Globus pallidus (tissue), 1 donor: ENCODE measurements at regions not wholly inside any gene's neighbourhood (a gene's known extent, or its start where the extent isn't known, plus 50 kb on each side); places are given as distances from the start of the nearest gene placed in this dataset.
A peak's percentile ranks its signal among the peaks of the same experiment; 100 is the strongest.

Experiments
- DNase-seq: peaks from one replicate; pipeline ENCODE4 v3.0.0-alpha.2; 2015; ENCODE audit warnings: low spot score

DNA sequence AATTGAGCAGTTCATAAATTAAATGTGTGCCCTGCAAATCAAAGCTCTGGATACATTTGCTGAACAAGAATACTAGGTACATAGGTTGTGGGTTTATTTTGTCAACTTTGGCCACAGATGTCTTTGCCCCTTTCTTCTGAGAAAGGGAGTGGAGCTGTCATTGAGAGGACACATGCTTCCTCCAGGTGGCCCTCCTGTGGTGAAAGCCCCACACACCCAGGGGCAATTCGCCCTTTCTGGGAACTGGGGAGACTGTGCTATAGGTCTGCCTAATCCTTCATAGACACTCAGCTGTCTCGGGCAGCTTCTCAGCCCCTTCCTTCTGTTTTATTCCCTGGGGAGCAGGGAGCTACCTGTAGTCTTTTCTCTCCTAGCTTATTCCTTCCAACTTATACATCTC lies 605.7 kb upstream of the DPP6 start:
- DNase-seq = no peak

DNA sequence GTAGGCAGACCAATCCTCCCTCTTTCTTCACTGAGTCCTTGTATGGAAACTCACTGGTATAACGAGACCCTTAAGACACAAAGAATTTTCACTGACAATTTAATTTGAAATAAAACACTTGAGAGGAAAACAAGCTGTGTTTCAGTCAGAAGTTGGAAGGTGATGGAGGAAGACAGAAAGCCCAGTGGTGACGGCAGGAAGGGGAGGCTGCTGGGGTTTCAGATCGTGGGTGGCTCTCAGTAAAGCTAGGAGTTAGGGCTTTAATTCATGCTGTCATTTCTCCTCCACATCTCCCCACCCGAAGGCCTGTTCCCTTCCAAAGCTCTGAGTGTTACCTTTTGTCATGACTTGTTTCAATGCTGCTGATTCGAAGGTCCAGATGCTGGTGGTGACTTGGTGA lies 605.2 kb upstream of the DPP6 start:
- no peak for DNase-seq

DNA sequence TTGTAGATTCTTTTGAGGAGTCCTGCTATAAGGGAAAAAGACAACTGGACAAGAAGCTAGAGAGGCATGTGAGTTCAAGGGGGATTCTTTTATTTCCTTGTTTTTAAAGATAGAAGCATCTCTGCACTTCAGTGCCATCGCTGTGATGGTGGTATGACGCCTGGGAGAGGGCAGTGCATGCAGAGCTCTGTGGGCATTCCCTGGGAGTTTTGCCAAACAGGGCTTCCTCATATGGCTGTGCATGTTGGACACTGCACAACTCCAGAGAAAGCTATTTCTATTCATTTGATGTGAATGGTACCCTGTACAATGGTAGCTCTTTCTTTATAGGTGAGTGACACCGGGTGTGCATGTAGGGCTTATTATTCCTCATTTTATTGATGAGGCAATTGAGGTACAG lies 599.5 kb upstream of the DPP6 start:
- no peak for DNase-seq

DNA sequence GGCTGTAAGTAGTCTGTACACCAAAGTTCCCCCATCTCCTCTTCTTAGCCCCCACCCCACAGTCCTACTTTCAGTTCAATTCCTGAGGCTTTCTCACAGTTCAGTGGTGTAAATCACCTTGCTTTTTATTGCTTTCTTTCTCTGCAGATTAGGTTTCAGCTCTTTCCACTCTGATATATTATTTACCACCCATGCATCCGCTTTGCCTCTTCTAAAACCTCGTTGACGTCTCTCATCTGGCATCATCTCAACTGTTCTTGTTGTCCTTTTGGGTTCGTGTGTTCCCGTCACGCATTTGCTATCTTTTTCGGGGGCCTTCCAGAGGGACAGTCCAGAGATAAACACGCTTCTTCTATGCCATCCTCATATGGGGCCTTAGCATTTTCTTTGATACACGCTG lies 597.9 kb upstream of the DPP6 start:
- no peak for DNase-seq

DNA sequence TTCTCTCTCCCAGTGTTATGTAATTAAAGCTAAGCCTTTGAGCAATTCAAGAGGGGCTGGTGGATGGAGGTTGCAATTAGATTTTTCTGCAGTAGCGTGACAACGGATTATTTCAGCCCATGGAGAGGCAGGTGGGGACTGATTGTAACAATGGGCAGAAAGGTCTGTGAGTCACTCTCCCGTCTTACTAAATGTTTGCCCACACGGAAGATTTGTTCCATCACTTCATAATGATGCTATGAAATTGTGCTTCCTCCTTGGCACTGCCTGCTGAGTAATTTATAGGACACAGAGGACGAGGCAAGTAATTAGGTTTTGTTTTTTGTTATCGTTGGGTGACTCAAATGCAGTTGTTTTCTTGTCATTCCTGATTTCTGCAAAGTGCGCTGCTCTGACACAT lies 594.5 kb upstream of the DPP6 start:
- DNase-seq = no peak

- no peak for DNase-seq
Measured at GRCh38 chr7:153470004-153470671, 582.1 kb upstream of the DPP6 start.

- DNase-seq = no peak
Measured at GRCh38 chr7:153472516-153472915, 579.7 kb upstream of the DPP6 start.

- DNase-seq = no peak
Measured at GRCh38 chr7:153473185-153473584, 579.0 kb upstream of the DPP6 start.

GRCh38 chr7:153475239-153475638 lies 577.0 kb upstream of the DPP6 start:
- DNase-seq = no peak

GRCh38 chr7:153476166-153476565 lies 576.0 kb upstream of the DPP6 start:
- DNase-seq = no peak

GRCh38 chr7:153496257-153496656 lies 555.9 kb upstream of the DPP6 start:
- no peak for DNase-seq

DNA sequence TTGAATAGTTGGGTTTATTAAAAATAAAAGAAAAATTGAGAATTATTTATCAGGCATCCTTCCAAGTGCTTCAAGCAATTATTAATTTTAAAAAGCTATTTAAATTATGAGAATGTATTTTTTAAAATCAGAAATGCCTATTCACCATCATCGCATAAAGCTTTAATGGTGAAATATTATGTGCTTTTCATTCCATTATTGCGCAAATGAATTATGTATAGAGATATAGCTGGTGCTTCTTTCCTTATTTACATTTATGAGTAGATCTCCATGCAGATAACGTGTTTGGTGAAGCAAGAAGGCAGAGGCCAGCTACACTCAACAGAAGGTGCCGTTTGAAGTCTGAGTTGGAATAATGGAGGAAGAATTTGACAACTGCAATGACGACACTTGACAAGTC lies 549.1 kb upstream of the DPP6 start:
- DNase-seq = no peak

DNA sequence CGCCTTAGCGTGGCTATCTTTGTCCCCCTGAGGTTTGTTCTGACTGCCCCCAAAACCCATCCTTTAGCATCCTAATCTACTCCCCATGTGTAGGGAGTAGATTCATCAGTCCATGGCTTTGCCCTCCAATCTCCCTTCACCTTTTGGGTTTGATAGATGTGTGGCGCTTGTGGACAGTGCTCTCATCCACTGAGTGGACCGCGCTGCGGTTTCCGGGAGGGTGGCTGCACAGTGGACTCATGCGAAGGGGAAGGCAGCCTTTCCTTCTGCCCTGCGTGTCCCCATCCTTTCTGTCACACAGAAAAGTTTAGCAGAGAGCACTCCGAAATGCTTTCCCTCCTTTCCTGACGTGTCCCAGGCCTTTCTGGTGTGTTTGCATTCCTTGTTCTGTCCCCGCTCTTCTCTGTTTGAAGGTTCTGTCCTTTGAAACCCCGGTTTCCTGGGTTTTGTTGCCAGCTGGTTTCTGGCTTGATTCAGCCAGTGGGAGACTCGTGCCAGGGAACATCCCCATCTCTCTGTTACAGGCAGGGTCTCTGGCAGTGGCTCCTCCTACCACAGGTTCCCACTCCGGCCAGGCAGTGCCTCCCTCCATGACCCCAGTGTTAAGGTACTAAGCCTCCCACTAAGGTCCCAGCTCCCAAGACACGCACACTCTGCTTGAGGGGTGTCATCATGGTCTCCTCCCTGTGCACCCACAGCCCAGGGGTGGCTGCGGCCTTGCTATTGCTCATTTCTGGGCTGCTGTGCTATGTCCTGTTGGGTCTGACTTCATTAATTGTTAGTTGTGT lies 547.7 kb upstream of the DPP6 start:
- DNase-seq = no peak

DNA sequence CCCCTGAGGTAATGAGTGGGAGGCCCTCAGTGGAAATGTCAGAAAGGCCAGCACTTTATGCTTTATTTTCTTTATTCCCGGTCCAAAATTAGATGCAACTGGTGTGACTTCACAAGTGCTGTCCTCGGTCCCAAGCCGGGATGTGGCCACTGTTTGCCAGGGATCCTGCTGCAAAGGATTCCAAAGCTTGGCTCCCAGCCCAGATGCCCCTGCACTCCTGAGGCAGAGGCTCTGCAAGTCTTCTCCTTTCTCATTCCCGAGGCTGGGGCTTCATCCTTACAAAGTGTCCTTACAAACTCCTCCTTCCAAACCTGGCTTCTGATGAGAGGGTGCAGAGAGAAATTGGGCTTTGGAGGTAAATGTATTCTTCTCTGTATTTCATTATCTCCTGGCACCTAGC lies 544.3 kb upstream of the DPP6 start:
- DNase-seq = no peak

DNA sequence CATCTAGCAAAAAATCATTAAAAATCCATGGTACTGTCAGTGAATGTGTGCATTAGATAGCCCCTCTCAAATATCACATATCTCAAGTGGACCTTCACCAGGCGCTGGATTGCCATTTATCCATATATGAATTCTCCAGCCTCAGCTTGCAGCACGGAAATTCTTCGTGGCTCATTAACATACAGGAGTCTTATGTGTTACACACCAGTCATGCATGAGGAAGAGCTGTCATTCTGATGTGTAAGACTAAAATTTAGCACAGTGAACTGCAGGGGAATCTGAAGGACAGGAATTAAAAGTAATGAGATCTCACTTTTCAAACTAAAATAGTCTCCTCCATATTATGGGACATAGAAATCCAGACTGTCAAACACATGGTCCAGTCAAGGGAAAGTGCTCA lies 542.4 kb upstream of the DPP6 start:
- no peak for DNase-seq

- DNase-seq = no peak
Measured at GRCh38 chr7:153510674-153511073, 541.5 kb upstream of the DPP6 start.

- DNase-seq = no peak
Measured at GRCh38 chr7:153514032-153514431, 538.2 kb upstream of the DPP6 start.

DNA sequence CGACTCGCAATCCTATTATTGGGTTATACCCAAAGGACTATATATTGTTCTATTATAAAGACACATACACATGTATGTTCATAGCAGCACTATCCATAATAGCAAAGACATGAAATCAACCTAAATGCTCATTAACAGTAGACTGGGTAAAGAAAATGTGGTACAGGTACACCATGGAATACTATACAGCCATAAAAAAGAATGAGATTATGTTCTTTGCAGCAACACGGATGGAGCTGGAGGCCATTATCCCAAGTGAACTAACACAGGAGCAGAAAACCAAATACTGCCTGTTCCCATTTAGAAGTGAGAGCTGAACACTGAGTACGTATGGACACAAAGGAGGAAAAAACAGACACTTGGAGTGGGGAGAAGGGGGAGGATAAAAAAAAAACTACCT lies 536.8 kb upstream of the DPP6 start:
- DNase-seq = no peak

GRCh38 chr7:153518201-153518984 lies 533.8 kb upstream of the DPP6 start:
- no peak for DNase-seq

DNA sequence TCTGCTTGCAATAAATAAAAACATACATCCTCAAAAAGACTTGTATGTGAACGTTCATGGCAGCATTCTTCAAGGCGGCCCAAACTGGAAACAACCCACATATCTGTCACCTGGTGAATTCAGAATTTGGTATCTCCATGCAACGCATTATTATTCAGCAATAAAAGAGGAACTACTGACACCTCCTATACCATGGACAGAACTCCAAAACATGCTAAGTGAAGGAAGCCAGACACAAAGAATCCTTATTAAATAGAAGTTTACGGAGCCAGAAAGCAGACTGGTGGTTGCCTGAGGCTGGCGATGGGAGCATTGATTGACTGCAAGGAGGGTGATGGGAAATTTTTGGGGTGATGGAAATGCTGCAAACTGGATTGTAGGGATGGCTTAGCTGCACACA lies 530.8 kb upstream of the DPP6 start:
- DNase-seq = no peak

DNA sequence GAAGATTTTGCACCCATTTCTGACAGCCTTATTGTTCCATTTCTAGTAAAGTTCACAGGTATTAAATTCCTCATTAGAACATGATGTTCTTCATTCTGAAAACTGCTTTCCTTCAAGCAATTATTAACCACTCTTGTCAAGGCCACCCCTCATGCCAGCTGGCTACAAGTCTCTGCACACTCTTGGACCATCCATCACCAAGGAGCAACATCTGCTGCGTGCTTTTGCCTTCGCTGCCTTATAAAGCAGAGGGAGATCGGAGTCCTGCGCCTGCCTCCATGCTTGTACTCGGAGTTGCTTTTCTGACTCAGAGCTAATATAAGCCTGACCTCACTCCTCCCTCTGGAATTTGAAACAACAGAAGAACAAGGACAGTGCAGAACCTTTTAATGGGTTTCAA lies 529.9 kb upstream of the DPP6 start:
- DNase-seq = no peak

DNA sequence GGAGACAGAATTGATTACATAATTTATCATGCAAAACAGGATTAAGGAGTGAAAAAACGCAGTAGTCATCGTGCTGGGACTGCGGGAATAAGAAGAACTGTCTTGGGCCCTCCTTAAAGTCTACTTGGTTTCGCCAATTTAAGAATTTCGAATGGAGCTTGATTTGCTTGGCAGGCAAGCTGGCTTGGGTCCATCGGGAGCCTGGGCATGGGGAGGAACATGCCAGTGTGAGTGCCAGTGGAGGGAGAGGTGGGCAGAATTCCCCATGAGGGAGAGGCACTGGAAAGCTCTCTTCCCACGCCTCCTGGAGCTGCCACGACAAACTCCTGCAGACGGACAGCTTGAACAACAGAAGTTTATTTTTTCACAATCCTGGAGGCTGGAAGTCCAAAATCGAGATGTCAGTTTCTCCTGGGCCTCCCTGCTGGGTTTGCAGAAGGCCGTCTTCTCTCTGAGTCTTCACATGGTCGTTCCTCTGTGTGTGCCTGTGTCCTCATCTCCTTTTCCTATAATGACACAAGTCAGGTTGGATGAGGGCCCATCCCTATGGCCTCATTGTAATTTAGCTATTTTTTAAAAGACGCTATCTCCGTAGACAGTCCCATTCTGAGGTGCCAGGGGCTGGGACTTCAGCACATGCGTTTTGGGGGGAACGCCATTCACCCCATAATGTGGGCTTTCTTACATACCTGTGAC lies 528.7 kb upstream of the DPP6 start:
- DNase-seq = peak; percentile 66
